Limb (tissue), 2 donors: ENCODE measurements at regions not wholly inside any gene's neighbourhood (a gene's known extent, or its start where the extent isn't known, plus 50 kb on each side); places are given as distances from the start of the nearest gene placed in this dataset.
"Not testable (repeated sequence)": the region's sequence is repeated elsewhere in the genome, so short reads cannot be mapped to it uniquely, and the experiment has no call there.

Experiments
- DNase-seq, 2 donors: peaks; one replicate each; pipeline ENCODE4 v3.0.0-alpha.2; 2016; ENCODE audit errors: extremely low spot score in 2 of 2

GRCh38 chr12:9412459-9412858 lies 195.3 kb downstream of the KLRB1 start:
- DNase-seq = not testable (repeated sequence)

DNA sequence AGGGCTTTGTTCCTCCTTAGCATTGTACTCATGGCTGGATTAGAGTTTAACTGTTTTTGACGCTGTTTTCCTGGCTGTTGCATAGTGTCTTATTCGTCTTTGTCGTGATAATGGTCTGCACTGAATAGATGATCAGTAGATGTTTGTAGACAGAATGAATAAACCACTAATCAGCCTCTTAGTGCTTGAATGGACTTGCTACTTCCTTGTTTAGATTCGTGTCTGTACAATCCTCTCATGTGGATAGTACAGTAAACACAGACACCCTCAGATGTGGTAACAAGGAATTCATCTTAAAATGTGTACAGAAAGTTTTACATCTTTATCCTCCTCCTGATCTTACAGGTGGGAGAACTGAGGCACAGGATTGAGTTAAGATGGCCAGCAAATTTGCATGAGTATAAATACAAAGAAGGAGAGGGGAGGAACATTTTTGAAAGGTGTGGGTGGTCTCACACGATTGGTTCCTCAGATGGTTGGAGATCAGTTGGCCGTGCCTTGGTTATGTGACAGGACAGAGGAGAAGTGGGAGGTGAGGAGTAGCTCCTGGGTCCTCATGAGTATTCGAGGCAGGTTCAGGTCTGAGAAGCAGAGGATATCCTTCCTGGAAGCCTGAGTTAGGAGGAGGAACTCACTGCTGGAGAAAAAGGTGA lies 196.0 kb downstream of the KLRB1 start:
- peak in 1 of 2 donors; percentile 10 for DNase-seq

DNA sequence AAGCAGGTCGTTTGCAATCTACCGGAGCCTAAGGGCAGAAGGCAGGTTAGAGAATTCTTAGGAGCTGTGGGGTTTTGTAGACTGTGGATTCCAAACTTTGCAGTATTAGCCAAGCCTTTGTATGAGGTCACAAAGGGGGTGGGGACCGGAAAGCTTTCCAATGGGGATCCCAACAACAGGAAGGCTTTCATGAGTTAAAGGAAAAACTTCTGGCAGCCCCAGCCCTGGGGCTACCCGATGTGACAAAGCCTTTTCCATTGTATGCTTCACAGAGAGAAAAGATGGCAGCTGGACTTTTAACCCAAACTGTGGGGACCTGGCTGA lies 199.2 kb upstream of the PZP start:
- not testable (repeated sequence) for DNase-seq

DNA sequence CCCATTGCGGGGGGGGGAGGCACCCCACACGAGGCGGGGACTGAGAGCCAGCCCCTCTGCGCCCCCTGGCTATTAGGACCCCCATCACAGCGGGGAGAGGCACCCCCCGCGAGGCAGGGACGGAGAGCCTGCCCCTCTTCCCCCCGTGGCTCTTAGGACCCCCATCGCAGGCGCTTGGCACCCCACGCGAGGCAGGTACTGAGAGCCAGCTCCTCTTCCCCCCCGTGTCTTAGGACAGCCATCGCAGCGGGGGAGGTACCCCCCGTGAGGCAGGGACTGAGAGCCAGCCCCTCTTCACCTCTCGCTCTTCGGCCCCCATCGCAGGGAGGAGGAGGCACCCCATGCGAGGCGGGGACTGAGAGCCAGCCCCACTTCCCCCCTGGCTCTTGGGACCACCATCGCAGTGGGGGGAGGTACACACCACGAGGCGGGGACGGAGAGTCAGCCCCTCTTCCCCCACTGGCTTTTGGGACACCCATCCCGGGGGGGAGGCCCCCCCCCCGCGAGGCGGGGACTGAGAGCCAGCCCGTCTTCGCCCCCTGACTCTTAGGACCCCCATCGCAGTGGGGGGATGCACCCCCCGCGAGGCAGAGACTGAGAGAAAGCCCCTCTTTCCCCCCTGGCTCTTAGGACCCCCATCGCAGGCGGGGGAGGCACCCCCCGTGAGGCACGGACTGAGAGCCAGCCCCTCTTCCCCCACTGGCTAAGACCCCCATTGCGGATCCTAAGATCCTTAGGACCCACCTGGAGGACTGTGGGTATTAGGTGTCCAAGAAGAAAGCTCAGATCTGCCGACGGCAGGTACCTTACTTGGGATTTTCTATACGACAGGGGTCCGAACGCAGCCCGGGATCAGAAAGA lies 198.6 kb upstream of the PZP start:
- peak in 1 of 2 donors; percentile 54 for DNase-seq

GRCh38 chr12:9405886-9406563 lies 197.8 kb upstream of the PZP start:
- DNase-seq = no peak

- DNase-seq = peak in 1 of 2 donors; percentile 59
Measured at GRCh38 chr12:9404469-9405260, 196.5 kb upstream of the PZP start.

DNA sequence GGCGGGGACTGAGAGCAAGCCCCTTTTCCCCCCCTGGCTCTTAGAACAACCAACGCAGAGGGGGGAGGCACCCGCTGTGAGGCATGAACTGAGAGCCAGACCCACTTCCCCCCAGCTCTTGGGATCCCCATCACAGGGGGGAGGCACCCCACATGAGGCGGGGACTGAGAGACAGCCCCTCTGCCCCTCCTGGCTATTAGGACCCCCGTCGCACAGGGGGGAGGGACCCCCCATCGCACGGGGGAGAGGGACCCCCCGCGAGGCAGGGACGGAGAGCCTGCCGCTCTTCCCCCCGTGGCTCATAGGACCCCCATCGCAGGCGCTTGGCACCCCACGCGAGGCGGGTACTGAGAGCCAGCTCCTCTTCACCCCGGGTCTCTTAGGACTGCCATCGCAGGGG lies 195.8 kb upstream of the PZP start:
- peak in 1 of 2 donors; percentile 26 for DNase-seq

DNA sequence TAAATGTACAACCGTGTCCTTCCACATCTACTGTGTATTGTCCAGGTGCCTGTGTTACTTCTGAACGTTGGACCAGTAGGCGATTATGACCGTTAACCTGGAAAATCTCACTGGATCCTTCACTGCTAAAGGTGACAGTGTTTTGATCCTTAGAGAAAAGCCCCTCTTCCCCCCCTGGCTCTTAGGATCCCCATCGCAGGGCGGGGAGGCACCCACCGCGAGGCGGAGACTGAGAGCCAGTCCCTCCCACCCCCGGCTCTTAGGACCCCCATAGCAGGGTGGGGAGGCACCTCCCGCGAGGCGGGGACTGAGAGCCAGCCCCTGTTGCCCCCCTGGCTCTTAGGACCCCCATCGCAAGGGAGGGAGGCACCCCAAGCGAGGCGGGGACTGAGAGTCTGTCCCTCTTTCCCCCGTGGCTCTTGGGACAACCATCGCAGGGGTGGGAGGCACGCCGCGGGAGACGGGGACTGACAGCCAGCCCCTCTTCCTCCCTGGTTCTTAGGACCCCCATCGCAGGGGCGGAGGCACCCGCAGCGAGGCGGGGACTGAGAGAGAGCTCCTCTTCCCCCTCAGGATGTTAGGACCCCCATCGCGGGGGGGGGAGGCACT lies 194.3 kb upstream of the PZP start:
- DNase-seq = peak in 1 of 2 donors; percentile 33

DNA sequence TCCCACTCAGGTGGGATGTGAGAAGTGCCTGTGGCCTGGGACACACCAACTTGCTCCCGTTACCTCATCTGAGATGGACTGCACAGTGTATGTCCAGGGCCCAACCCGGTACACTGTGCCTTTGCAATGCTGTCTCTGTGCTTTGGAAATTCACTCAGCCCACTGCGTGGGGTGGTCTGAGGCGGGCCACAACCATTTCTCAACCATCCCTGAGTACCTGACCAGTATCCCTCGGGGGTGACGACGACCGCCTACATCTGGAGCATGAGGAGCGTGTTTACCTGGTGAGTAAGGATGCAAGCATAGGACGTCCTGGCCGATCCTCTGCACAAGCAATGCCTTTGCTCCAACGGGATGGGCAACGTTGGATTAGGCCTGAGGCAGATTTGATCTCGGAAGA lies 188.2 kb upstream of the PZP start:
- not testable (repeated sequence) for DNase-seq

GRCh38 chr12:9395220-9395619 lies 187.0 kb upstream of the PZP start:
- not testable (repeated sequence) for DNase-seq

DNA sequence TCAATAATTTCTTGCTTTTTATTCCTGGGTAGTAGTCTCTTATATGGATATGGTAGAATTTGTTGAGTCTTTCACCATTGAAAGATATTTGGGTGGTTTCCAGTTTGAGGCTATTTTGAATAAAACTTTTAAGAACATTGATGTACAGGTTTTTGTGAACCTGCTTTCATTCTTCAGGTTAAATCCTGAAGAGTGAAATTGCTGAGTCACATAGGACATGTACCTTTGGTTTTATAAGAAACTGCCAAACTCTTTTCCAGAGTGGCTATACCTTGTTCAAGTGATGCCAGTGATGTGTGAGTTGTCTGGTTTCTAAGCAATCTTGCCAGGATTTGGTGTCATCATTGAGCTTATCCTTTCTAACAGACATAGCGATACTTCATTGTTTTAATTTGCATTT lies 184.6 kb upstream of the PZP start:
- no peak for DNase-seq

DNA sequence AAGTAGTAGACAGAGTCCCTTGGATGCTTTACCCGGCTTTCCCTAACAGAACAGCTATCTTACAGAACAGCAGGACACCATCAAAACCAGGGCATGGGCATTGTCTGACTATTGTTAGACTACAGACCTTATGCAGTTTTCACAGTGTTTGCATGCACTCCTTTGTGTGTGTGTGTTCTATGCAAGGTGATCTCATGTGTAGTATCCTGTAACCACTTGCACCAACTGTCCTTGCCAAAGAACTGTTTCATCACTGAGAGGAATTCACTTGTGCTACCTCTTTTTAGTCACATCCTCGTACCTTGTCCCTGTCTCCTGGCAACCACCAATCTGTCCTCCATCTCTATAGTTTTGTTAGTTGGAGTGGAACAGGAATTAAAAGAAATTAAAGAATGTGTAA lies 183.6 kb upstream of the PZP start:
- DNase-seq = no peak

- DNase-seq = no peak
Measured at GRCh38 chr12:9390761-9391160, 182.6 kb upstream of the PZP start.

- no peak for DNase-seq
Measured at GRCh38 chr12:9389796-9390195, 181.6 kb upstream of the PZP start.

GRCh38 chr12:9388379-9388778 lies 180.2 kb upstream of the PZP start:
- DNase-seq = no peak

- DNase-seq = no peak
Measured at GRCh38 chr12:9387450-9387849, 179.3 kb upstream of the PZP start.

DNA sequence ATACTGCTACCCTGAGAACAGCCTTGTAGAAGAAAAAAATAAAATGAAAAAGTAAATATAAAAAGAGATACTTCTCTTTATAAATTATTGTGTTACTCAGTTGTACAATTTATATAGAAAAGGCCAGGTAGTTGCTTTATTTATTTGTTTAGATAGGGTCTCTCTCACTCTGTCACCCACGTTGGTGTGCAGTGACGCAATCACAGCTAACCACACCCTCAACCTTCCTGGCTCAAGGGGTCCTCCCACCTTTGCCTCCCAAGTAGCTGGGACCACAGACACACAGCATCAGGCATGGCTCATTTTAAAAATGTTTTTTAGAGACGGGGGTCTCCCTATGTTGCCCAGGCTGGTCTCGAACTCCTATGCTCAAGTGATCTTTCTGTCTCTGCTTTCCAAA lies 175.4 kb upstream of the PZP start:
- no peak for DNase-seq

DNA sequence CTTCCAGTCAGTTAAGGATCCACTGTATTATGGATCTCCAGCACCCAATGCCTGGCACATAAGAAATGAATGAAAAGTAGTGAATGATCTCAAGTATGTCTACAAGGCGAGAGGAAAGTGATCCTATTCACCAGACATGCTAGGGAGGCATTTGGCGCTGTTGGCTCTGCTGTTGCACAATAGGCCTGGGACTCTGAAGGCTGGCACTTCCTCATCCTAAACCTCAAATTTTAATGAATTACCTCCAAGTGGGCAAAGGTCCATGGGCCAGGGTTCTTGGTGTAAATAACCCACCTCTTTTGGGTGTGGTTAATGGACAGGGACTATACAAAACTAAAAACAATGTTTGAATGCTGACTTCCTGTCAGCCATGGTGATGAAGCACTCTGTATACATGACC lies 173.4 kb upstream of the PZP start:
- no peak for DNase-seq

DNA sequence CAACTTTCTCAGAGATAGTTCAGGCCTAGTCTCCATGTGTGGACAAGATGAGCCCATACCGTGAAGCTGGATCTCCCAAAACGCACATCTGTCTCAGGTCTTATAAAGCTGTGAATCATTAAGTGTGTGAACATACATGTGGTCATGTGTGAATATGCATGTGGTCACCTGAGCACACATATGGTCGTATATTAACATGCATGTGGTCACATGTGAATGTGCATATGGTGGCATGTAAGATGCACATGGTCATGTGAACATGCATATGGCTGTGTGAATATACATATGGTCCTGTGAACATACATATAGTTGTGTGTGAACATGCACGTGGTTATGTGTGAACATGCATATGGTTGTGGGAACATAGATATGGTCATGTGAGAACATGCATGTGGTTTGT lies 172.5 kb upstream of the PZP start:
- no peak for DNase-seq

GRCh38 chr12:9379023-9379742 lies 171.0 kb upstream of the PZP start:
- no peak for DNase-seq

DNA sequence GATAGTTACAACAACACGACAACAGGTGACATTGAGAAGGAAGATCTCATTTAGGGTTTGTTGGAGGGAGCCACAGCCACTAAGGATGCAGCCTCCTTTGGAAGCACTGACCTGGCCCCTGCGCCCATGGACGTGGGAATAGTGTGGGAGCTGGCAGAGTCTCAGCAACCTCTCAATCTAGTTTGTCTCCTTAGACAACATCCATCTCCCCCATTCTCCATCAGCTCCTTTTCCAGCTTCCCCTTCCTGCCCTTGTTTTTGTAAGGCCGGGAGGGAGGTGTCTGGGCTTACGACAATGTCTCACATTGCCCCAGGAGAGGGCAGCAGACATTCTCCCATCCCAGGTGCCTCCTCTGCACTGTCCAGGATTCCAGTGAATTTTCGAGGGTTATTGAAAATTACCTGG lies 170.2 kb upstream of the PZP start:
- no peak for DNase-seq
